Activated CD4-positive, alpha-beta T cell treated with anti-CD3 and anti-CD28 coated beads, Interleukin-2, amount 50 U/mL, for 16 hours (primary cell): ENCODE measurements at regions not wholly inside any gene's neighbourhood (a gene's known extent, or its start where the extent isn't known, plus 50 kb on each side); places are given as distances from the start of the nearest gene placed in this dataset.

Experiments
- DNase-seq: peaks from one replicate; pipeline ENCODE4 v3.0.0-alpha.2; 2020

GRCh38 chr9:36728651-36729520 lies 156.2 kb downstream of the MELK start:
- DNase-seq: peak; percentile 68

DNA sequence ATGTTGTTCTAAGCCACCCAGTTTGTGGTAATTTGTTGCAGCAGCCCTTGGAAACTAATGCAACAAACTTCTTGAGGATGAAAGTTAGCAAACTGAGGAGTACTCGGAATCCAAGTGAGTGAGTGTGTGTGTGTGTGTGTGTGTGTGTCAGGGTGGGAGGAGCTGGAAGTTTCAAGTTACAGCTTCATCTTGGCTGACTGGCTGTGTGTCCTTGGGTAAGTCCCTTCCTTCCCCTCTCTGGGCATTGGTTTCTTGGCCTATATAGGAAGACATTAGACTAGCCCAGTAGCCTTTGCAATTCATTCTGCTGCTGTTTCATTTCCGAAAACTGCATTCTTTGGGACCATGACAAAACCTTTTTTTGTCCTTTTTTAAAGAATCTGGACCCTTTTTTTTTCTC lies 157.2 kb downstream of the MELK start:
- DNase-seq: no peak

- no peak for DNase-seq
Observed at GRCh38 chr9:36730414-36730813, 157.7 kb downstream of the MELK start.

DNA sequence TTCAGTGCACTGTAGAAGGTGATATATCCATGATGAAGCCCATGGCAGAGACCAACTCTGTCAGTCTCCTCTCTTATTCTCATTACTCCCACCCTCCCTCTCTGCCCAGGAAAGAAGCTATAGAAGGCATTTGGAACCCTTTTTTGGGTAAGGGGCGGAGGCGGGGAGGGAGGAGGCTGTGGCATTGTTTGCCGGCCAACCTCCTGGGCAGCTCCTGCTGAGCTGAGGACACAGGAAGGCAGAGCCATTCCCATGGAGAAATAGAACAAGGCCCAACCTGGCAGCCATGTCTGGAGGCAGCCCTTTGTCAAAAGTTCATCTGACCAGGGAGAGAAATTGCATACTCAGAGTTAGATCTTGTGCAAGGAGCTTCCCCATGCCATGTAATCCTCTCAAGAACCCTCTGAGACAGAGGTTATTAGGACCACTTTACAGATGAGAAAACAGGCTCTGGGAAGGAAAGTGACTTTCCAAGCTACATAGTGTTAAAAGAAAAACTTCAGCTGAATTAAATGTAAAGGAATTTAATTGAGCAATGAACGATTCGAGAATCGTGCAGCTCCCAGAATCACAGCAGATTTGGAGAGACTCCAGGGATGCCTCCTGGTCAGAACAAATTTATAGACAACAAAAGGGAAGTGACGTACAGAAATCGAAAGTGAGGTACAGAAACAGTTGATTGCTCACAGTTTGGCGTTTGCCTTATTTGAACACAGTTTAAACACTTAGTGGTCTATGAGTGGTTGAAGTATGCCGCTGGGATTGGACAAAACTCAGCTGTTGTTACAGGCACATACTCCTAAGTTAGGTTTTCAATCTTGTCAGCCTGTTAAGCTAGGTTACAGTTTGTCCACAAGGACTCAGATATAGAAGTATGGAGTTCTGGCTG lies 158.6 kb downstream of the MELK start:
- no peak for DNase-seq

DNA sequence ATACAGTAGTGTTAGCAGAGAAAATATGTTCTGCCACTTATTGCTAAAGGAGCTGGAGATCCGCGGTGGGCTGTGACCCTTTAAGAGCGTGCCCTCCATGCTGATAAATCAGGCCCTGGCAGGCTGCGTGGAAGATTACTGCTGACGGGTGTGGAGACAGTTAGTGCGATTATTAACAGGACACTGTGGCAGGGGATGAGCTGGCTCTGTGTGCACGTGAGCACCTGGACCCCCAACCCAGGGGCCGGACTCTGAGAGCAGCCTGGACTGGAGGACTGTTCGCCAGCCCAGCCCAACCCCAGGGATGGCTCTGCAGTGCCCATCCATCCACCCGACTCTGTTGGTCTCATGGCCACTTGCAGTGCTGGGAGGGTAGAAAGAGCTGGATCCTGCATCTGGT lies 162.0 kb downstream of the MELK start:
- no peak for DNase-seq

- no peak for DNase-seq
Observed at GRCh38 chr9:36736648-36737047, 164.0 kb downstream of the MELK start.

DNA sequence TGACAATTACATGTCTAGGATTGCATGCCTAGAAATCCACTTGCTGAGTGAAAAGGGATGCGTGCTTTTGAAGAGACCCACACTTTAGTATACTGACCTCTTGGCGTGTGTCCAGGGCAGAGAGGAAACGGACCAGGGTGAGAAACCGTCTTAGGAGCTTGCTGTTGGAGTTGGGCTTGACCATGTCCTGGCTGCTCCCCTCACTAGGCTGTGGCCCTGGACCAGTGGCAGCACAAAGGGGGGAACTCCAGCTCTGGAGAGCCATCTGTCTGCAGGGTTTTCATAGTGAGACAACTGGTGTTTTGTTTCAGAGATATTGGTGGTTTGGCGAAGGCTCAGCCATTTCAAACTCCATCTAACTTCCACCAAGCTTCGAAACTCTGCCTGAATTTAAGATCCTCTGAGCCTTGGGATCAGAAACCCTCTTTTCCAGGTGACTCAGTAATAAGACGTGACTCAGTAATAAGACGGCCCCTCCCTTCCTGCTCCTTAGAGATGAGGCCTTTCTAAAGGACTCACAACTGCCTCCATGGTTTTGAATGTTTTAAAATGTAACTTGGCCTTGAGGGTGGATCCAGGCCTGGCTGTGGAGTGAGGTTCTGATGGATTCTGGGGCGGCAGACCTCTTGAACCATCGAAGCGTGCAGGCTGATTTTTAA lies 165.8 kb downstream of the MELK start:
- no peak for DNase-seq

DNA sequence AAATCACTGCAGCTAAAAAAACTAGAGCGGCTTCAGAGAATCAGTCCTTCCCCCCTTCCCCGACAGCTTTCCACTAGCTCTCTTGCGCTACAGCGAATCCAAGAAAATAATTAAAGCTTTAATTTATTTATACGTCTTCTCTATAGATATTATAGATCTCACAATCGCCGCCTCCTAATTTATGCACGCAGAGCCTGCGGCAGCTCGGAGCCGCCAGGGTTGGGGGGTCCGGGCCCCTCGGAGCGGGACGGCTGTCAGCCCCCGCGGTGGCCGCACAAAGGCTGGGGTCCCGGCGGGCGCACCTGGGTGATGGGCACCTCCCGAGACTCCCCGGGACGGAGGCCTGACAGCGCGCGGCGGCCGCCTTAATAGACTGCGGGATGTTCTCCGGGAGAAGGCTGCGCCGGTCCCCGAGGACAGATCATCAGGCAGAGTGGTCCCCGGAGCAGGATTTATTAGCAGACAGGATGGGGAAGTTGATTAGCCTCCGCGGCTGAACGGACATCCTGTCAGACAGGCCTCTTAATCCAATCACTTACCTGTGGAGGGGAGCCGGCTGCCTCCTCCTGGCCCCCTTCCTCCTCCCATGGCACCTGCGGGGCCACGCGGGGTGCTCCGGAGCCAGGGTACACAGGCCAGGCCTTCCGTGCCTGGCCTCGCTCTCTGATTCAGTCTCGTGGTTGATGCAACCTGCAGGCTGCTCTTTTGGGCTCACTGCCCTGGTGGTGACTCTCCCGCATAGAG lies 166.8 kb downstream of the MELK start:
- DNase-seq: no peak

- DNase-seq: no peak
Observed at GRCh38 chr9:36742264-36742663, 169.6 kb downstream of the MELK start.

DNA sequence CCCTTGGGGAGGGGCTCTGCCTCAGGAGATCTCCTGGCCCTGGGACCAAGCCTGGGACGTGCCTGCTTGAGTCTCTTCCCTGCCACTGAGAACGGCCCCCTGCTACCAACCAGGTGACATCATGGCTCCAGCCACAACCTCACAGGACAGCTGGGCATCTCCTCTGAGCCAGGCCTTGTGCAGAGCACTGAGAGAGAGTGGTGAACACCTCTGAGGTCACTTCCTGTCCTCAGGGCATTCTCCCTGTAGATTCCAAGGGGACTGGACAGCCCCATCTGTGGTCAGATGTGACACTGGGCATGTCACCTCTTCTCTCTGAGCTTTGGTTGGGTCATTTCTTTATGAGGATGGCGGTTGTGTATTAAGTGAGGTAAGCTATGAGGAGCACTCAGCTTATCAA lies 172.0 kb downstream of the MELK start:
- no peak for DNase-seq

GRCh38 chr9:36745977-36746376 lies 173.3 kb downstream of the MELK start:
- no peak for DNase-seq

DNA sequence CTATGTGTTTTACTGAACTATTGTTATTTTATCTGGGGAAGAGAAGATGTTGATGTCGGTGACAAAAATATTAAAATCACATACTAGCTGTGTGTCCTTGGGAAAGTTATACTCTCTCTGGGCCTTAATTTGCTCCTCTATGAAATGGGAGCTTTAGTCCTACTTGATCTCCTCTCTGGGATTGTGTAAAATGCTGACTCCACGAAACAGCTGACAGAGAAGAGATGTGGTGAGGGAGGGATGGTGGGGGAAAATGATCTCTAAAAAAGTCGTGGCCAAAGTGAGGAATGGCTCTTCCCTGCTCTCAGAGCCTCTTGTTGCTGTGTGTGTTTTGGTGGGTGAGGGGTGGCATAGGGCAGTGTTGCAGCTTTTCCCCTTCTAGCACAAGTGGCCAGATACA lies 173.7 kb downstream of the MELK start:
- DNase-seq: no peak

- peak; percentile 18 for DNase-seq
Observed at GRCh38 chr9:36748322-36748899, 175.7 kb downstream of the MELK start.

GRCh38 chr9:36749461-36749860 lies 176.8 kb downstream of the MELK start:
- no peak for DNase-seq

DNA sequence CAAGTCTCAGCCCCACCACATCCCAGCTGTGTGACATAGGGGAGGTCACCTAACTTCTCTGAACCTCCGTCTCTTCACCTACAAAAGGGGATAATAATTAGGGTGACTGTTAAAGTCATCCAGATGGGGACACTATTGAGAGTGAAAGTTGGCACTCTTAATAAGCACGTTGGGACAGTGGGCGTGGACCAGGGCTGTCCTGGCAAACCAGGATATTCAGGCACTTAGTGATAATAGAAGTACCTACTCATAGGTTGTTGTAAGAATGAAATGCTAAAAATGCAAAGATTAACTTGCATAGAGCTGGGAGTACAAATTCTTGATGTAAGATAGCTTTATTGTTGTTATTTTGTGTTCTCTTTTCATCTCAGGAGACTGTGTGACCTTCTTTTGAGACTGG lies 177.9 kb downstream of the MELK start:
- no peak for DNase-seq

DNA sequence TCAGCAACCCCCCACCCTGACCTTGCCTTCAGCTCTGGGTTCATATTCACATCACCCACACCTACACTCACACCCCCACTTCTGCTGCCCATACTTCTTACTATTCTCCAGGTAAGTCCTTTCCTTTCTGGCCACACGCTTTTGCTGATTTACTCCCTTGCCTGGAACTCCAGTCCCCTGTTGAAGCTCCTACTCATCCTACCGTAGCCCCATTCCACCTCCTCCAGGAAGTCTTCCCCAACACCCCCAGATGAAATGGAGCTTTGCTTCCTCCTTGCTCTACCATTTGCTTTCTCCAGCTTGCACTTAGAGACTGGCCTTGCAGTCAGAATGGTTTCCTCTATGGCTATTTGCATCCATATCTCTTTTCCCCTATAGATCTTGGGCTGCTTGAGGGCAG lies 182.3 kb downstream of the MELK start:
- no peak for DNase-seq

- DNase-seq: no peak
Observed at GRCh38 chr9:36759141-36759540, 186.4 kb downstream of the MELK start.

DNA sequence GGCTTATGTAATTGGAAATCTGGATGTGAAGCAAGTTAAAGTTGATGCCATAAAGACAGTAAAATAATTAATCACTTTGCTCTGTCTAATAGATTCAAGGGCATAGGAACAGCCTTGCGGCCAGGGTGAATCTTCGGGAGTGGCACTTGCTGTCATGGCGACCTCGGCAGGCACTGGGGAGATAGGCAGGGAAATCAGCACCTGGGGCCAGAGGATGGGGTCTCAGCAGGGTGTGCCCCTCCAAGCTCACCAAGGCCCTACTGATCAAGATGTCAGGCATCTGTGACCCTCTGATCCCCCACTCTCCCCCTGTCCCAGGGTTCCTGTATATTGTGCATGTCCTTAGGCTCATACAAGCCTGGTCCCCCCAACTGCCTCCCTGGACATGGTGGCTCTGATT lies 187.3 kb downstream of the MELK start:
- DNase-seq: no peak

GRCh38 chr9:36760667-36761420 lies 188.1 kb downstream of the MELK start:
- DNase-seq: no peak

DNA sequence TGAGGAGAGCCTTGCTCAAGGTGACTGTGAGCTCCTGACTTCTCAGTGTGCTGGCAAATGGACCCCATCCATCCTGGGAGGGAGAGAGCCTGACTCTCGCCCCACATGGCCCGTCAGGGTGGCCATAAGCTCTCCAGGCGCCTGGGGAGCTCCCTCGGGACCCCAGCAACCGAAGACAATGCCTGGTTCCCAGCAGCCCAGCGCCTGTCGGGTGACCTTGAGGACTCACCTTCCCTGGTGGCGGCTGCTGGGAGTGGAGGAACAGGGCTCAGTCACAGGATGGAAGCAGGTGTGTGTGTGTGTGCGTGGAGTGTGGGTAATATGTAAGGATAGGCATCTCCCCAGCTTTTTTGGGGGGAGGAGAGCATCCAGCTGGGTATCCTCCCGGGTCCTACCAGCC lies 190.3 kb downstream of the MELK start:
- DNase-seq: no peak

DNA sequence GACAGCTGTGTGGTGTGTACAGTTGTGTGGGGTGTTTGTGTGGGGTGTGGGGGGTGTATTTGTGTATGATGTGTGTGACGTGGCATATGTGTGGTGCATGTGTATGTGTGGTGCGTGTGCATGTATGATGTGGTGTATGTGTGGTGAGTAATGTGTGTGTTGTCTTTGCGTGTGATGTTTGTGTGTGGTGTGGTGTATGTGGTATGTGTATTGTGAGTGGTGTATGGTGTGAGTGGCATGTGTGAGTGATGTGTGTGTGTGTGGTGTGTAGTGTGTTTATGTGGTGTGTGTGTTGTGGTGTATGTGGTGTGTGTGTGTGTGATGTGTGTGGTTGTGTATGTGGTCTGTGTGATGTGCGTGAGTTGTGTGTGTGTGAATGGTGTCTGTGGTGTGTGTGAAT lies 191.1 kb downstream of the MELK start:
- no peak for DNase-seq
